ENCODE measurements at regions not wholly inside any gene's neighbourhood (a gene's known extent, or its start where the extent isn't known, plus 50 kb on each side); places are given as distances from the start of the nearest gene placed in this dataset.

GRCh38 chr13:70938462-70938861 lies 830.2 kb upstream of the KLHL1 start:
- no peak overlapping the region for H3K4me3 ChIP-seq
- TF ChIP-seq POLR2AphosphoS5 (IDR thresholded peaks at IDR 0.05) = no peak
- no peak for TF ChIP-seq POLR2A (IDR thresholded peaks at IDR 0.05; ENCODE audit: low read depth)
- TF ChIP-seq CTCF (IDR thresholded peaks at IDR 0.05) = no peak
- TF ChIP-seq EP300 (IDR thresholded peaks at IDR 0.05) = no peak
- no peaks in the 10 kb centered on the region for H3K4me1 ChIP-seq
- intact Hi-C loops (cut with DNase I) = no loop called here
- H3K9me3 ChIP-seq = no peaks in the 10 kb centered on the region
- H3K36me3 ChIP-seq = no peaks in the 10 kb centered on the region
- no peaks in the 10 kb centered on the region for H3K27me3 ChIP-seq
- no peak overlapping the region for H3K27ac ChIP-seq (replicated peaks in 1 of 4)
- 93% methylated on average over 1 of the region's 1 CpG for WGBS
- no peak for DNase-seq (ENCODE audit: extremely low spot score)

- no peak overlapping the region for H3K4me3 ChIP-seq
- TF ChIP-seq CTCF (IDR thresholded peaks at IDR 0.05) (no peak), POLR2A (IDR thresholded peaks at IDR 0.05; ENCODE audit: low read depth) (no peak), POLR2AphosphoS5 (IDR thresholded peaks at IDR 0.05) (no peak), EP300 (IDR thresholded peaks at IDR 0.05) (no peak)
- H3K36me3 ChIP-seq = no peaks in the 10 kb centered on the region
- H3K9me3 ChIP-seq = no peaks in the 10 kb centered on the region
- H3K4me1 ChIP-seq = no peaks in the 10 kb centered on the region
- no peak for DNase-seq (ENCODE audit: extremely low spot score)
- H3K27ac ChIP-seq (replicated peaks in 1 of 4) = no peak overlapping the region
- WGBS = 89% methylated on average over 3 of the region's 3 CpGs
- no peaks in the 10 kb centered on the region for H3K27me3 ChIP-seq
- intact Hi-C loops (cut with DNase I) = no loop called here
These were observed 824.3 kb upstream of the KLHL1 start for GRCh38 chr13:70932511-70932910.

- no peak for TF ChIP-seq CTCF (IDR thresholded peaks at IDR 0.05)
- no peak for TF ChIP-seq POLR2AphosphoS5 (IDR thresholded peaks at IDR 0.05)
- no peak for TF ChIP-seq EP300 (IDR thresholded peaks at IDR 0.05)
- no peak for TF ChIP-seq POLR2A (IDR thresholded peaks at IDR 0.05; ENCODE audit: low read depth)
- Histone ChIP-seq H3K36me3 (no peaks in the 10 kb centered on the region), H3K27ac (replicated peaks in 1 of 4) (no peak overlapping the region), H3K4me3 (no peak overlapping the region), H3K27me3 (no peaks in the 10 kb centered on the region), H3K4me1 (no peaks in the 10 kb centered on the region), H3K9me3 (no peaks in the 10 kb centered on the region)
- DNase-seq (ENCODE audit: extremely low spot score) = no peak
- intact Hi-C loops (cut with DNase I) = no loop called here
- WGBS = 90% methylated on average over 22 of the region's 38 CpGs
These were observed 815.9 kb upstream of the KLHL1 start for GRCh38 chr13:70923863-70924752.

GRCh38 chr13:70911286-70911685 lies 803.0 kb upstream of the KLHL1 start:
- Histone ChIP-seq H3K36me3 (no peaks in the 10 kb centered on the region), H3K4me3 (no peak overlapping the region), H3K27ac (replicated peaks in 1 of 4) (no peak overlapping the region), H3K4me1 (no peaks in the 10 kb centered on the region), H3K27me3 (no peaks in the 10 kb centered on the region), H3K9me3 (no peaks in the 10 kb centered on the region)
- intact Hi-C loops (cut with DNase I) = no loop called here
- 51% methylated on average over 1 of the region's 1 CpG for WGBS
- no peak for DNase-seq (ENCODE audit: extremely low spot score)
- no peak for TF ChIP-seq CTCF (IDR thresholded peaks at IDR 0.05)
- no peak for TF ChIP-seq POLR2AphosphoS5 (IDR thresholded peaks at IDR 0.05)
- no peak for TF ChIP-seq EP300 (IDR thresholded peaks at IDR 0.05)
- TF ChIP-seq POLR2A (IDR thresholded peaks at IDR 0.05; ENCODE audit: low read depth) = no peak

Measured in esophagus muscularis mucosa (tissue), 4 donors.